Upper lobe of left lung (tissue), 6 donors: ENCODE measurements at regions not wholly inside any gene's neighbourhood (a gene's known extent, or its start where the extent isn't known, plus 50 kb on each side); places are given as distances from the start of the nearest gene placed in this dataset.

ENCODE experiments used
- ATAC-seq, 2 donors: fragments of 200-7000 bp; cut with Tn5 transposase; one replicate each; pipeline ENCODE4 v1.9.1; 2022; ENCODE audit warnings: mild to moderate bottlenecking in 2 of 2, moderate library complexity in 2 of 2; ENCODE audit not compliant: low FRiP score in 2 of 2
- DNase-seq, 2 donors: peaks; one replicate each; pipeline ENCODE4 v3.0.0-alpha.2; 2019 to 2020
- H3K27ac ChIP-seq, 4 donors: fragments of 200-600 bp; sonication (generic); one replicate each; pipeline ENCODE4 v1.5.1; 2016 to 2019
- H3K27me3 ChIP-seq, 4 donors: fragments of 200-600 bp; sonication (generic); one replicate each; pipeline ENCODE4 v1.5.1; 2017 to 2019
- H3K36me3 ChIP-seq, 4 donors: fragments of 200-600 bp; sonication (generic); one replicate each; pipeline ENCODE4 v1.5.1; 2016 to 2019
- H3K4me1 ChIP-seq, 4 donors: fragments of 200-600 bp; sonication (generic); one replicate each; pipeline ENCODE4 v1.5.1; 2018 to 2019
- H3K4me3 ChIP-seq, 4 donors: fragments of 200-600 bp; sonication (generic); one replicate each; pipeline ENCODE4 v1.5.1; 2017 to 2019; ENCODE audit warnings: mild to moderate bottlenecking in 2 of 4, moderate library complexity in 1 of 4
- H3K9me3 ChIP-seq, 4 donors: fragments of 200-600 bp; sonication (generic); one replicate each; pipeline ENCODE4 v1.5.1; 2018 to 2019
- EP300 ChIP-seq, 4 donors: sonication (generic); formaldehyde crosslinking; IDR thresholded peaks; one replicate each; pipeline ENCODE4 v1.5.1; 2017; ENCODE audit warnings: antibody characterized with exemption in 4 of 4, control low read depth in 2 of 4
- POLR2A ChIP-seq, 4 donors: fragments of 450-650 bp; IDR thresholded peaks; one replicate each; pipeline ENCODE4 v1.5.1; 2016 to 2017; ENCODE audit warnings: antibody characterized with exemption in 4 of 4, mild to moderate bottlenecking in 2 of 4
- POLR2AphosphoS5 ChIP-seq, 2 donors: sonication (generic); formaldehyde crosslinking; IDR thresholded peaks; one replicate each; pipeline ENCODE4 v1.5.1; 2017; ENCODE audit warnings: antibody characterized with exemption in 2 of 2
- WGBS, 2 donors: methylation state at CpG; one replicate each; pipeline ENCODE4 v1.1.5; 2017 to 2018; 5-methylcytosine and 5-hydroxymethylcytosine counted together
- TF ChIP-seq, protein P1 (sequence below), 6 experiments: fragments of 450-650 bp in 4 of 6; fragments of 200-600 bp in 2 of 6; sonication (generic) in 2 of 6; IDR thresholded peaks; one replicate each; pipeline ENCODE4 v1.5.1; 2016 to 2019; ENCODE audit warnings: antibody characterized with exemption in 6 of 6
- donor health status: DM: no; HTN: no; CAD: no; lungs with moderate emphysema.
- donor health status: DM: no; HTN: yes; CAD: no; lungs with severe emphysema.

DNA sequence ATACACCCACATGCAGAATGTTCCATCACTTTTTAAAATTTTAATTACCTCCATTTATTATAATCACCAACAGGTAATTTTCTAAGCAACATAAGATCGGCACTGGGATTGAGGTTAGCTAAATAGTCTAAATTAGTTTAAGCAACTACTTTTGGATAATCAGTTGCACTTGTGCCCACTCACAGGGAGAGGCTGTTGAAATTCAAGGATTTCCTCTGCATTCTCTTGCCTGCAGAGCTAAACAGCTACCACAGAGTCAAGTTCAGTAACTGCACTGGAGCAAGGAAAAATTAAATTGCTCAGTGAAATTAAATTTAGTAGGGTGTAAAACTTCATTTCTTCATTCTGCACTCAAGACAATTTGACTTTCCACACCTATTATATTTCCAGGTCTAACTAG lies 120.7 kb upstream of the CCDC28A start:
- no peaks in the 10 kb centered on the region for H3K9me3 ChIP-seq
- TF ChIP-seq, protein P1, sequence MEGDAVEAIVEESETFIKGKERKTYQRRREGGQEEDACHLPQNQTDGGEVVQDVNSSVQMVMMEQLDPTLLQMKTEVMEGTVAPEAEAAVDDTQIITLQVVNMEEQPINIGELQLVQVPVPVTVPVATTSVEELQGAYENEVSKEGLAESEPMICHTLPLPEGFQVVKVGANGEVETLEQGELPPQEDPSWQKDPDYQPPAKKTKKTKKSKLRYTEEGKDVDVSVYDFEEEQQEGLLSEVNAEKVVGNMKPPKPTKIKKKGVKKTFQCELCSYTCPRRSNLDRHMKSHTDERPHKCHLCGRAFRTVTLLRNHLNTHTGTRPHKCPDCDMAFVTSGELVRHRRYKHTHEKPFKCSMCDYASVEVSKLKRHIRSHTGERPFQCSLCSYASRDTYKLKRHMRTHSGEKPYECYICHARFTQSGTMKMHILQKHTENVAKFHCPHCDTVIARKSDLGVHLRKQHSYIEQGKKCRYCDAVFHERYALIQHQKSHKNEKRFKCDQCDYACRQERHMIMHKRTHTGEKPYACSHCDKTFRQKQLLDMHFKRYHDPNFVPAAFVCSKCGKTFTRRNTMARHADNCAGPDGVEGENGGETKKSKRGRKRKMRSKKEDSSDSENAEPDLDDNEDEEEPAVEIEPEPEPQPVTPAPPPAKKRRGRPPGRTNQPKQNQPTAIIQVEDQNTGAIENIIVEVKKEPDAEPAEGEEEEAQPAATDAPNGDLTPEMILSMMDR (IDR thresholded peaks at IDR 0.05), result no peak
- TF ChIP-seq POLR2AphosphoS5 (IDR thresholded peaks at IDR 0.05) (no peak), POLR2A (IDR thresholded peaks at IDR 0.05) (no peak), EP300 (IDR thresholded peaks at IDR 0.05) (no peak)
- no peaks in the 10 kb centered on the region for H3K4me1 ChIP-seq
- DNase-seq, result no peak
- no peak overlapping the region for H3K4me3 ChIP-seq
- no peak for ATAC-seq
- no peaks in the 10 kb centered on the region for H3K27me3 ChIP-seq
- H3K27ac ChIP-seq, result no peak overlapping the region
- WGBS, 2 donors, result 66 to 77% methylated on average over 1 of the region's 1 CpG
- H3K36me3 ChIP-seq, result no peaks in the 10 kb centered on the region

DNA sequence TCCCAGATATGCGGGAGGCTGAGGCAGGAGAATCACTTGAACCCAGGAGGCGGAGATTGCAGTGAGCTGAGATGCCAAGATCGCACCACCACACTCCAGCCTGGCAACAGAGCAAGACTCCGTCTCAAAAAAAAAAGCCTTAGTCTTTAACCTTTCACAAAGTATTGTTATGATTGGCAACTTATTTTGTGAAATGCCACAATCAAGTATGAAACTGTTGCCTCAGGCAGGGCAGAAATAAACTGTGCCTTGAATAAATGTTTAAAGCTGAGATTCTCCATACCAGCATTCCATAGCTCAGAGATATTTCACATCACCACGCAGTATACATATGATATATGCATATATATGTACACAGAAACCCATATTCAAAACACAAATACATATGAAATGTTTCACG lies 120.1 kb upstream of the CCDC28A start:
- H3K27me3 ChIP-seq, result no peaks in the 10 kb centered on the region
- no peak overlapping the region for H3K4me3 ChIP-seq
- TF ChIP-seq, protein P1 (IDR thresholded peaks at IDR 0.05), result no peak
- TF ChIP-seq EP300 (IDR thresholded peaks at IDR 0.05) (no peak), POLR2AphosphoS5 (IDR thresholded peaks at IDR 0.05) (no peak), POLR2A (IDR thresholded peaks at IDR 0.05) (no peak)
- no peaks in the 10 kb centered on the region for H3K36me3 ChIP-seq
- no peaks in the 10 kb centered on the region for H3K4me1 ChIP-seq
- no peak for ATAC-seq
- 73 to 88% methylated on average over 6 of the region's 6 CpGs for WGBS, 2 donors
- DNase-seq, result no peak
- H3K27ac ChIP-seq, result no peak overlapping the region
- no peaks in the 10 kb centered on the region for H3K9me3 ChIP-seq

DNA sequence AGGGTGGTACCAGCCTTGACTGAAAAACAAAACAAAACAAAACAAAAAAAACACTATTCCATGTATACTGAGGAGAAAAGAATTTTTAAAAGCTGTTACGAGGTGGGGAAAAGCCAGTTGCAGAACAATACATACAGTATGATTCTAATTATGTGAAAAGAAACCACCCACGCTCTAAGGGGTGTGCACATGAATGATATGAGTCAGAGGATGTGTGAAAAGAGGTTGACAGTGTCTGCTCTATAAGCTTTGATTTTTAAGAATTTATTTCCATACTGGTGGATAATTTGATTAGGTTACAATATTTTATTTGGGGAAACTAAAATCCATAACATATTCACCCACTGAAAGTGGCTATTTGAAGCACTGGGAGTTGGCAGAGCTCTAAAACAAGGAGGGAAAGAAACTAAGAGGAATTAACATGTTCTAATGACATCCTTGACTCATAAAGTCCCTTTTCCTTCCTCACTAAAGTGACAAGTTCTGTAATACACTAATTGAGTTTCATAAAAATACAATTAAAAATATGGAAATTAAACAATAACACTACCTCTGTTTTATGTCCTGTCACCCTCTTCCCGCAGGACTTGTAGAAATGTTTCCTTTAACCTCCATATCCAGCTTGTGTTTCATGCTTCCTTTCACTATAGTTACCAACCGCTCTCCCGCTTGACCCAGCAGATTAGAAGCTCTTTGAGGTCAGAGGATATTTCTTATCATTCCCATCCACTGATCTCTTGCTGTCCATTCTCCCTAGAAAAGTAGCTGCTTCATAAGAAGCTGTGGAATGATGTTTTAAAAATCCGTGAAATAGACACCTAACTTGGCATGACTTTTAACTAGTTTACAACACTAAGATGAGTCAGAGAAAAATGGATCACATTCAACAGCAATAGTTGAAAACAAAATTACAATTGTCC lies 118.6 kb upstream of the CCDC28A start:
- Histone ChIP-seq H3K4me3 (no peak overlapping the region), H3K27ac (no peak overlapping the region), H3K4me1 (no peaks in the 10 kb centered on the region), H3K9me3 (no peaks in the 10 kb centered on the region), H3K27me3 (no peaks in the 10 kb centered on the region), H3K36me3 (no peaks in the 10 kb centered on the region)
- WGBS, 2 donors, result 82 to 84% methylated on average over 6 of the region's 6 CpGs
- no peak for TF ChIP-seq POLR2A (IDR thresholded peaks at IDR 0.05)
- no peak for TF ChIP-seq EP300 (IDR thresholded peaks at IDR 0.05)
- TF ChIP-seq, protein P1 (IDR thresholded peaks at IDR 0.05), result no peak
- TF ChIP-seq POLR2AphosphoS5 (IDR thresholded peaks at IDR 0.05), result no peak
- DNase-seq (no peak), ATAC-seq (no peak)

DNA sequence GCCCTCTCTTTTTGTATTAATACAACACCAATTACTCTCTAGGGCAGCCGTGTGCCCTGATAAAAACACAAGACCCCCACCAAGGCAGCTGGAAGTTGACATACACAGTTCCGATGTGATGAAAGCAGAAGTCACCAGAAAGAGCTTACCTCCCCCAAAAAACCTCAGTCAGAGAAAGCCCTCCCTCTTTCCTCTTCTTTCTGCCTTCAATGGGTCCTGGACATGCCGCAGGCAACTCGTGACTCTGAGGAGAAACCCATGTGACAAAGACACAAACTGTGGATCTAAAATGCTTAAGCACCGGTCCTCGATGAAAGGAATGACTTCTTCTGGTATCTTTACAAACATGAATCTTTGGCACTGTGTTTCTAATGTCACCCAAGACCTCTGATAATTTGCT lies 117.7 kb upstream of the CCDC28A start:
- no peaks in the 10 kb centered on the region for H3K4me1 ChIP-seq
- DNase-seq, result no peak
- H3K27ac ChIP-seq, result no peak overlapping the region
- H3K9me3 ChIP-seq, result no peaks in the 10 kb centered on the region
- H3K36me3 ChIP-seq, result no peaks in the 10 kb centered on the region
- TF ChIP-seq, protein P1 (IDR thresholded peaks at IDR 0.05), result no peak
- TF ChIP-seq EP300 (IDR thresholded peaks at IDR 0.05) (no peak), POLR2AphosphoS5 (IDR thresholded peaks at IDR 0.05) (no peak)
- 81% methylated on average over 6 of the region's 6 CpGs for WGBS, 2 donors
- H3K4me3 ChIP-seq, result no peak overlapping the region
- ATAC-seq, result peak in 1 of 2 donors; percentile 28
- H3K27me3 ChIP-seq, result no peaks in the 10 kb centered on the region
